ENCODE measurements at regions not wholly inside any gene's neighbourhood (a gene's known extent, or its start where the extent isn't known, plus 50 kb on each side); places are given as distances from the start of the nearest gene placed in this dataset.
"Not testable (repeated sequence)": the region's sequence is repeated elsewhere in the genome, so short reads cannot be mapped to it uniquely, and the experiment has no call there.

GRCh38 chr6:63471145-63471544 lies 101.1 kb upstream of the LOC128125822 start:
- DNase-seq; intact Hi-C loops (cut with DNase I): not testable (repeated sequence)

DNA sequence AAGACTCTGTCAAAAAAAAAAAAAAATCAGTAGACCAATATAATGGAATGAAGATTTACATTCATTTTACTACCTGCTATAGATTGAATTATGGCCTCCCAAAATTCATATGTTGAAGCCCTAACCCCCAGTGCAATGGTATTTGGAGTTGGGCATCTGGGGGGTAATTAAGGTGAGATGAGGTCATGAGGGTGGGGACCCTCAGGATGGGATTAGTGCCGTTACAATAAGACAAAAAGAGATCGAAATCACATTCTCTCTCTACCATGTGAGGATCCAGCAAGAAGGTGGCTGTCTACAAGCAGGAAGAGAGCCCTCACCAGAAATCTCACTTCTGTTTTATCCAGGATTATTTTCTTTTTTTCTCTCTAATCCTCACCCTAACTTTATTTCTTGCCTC lies 100.6 kb upstream of the LOC128125822 start:
- intact Hi-C loops (cut with DNase I) = no loop called here
- DNase-seq = no peak

- no peak for DNase-seq
These were observed 96.6 kb upstream of the LOC128125822 start for GRCh38 chr6:63475707-63476106.

DNA sequence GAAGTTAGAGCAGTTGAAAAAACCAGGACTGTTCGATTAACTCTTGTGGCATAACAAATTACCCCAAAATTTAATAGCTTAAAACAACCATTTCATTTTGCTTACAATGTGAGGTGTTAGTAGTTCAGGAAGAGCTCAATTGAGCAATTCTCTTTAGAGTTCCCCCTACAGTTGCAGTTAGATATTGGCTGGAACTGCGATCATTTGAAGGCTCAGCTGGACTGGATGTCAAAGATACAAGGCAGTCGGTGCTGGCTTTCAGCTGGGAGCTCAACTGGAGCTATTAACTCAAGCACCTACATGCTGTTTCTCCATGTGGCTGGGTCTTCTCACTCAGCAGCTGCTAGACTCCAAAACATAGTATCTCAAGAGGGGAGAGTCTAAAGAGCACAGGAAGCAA lies 96.0 kb upstream of the LOC128125822 start:
- DNase-seq = no peak
- intact Hi-C loops (cut with DNase I) = no loop called here

More at GRCh38 chr6:63475707-63476106, 96.6 kb upstream of the LOC128125822 start:
- intact Hi-C loops (cut with DNase I) = no loop called here

GRCh38 chr6:63477422-63478040 lies 94.7 kb upstream of the LOC128125822 start:
- DNase-seq = no peak
- intact Hi-C loops (cut with DNase I) = no loop called here

DNA sequence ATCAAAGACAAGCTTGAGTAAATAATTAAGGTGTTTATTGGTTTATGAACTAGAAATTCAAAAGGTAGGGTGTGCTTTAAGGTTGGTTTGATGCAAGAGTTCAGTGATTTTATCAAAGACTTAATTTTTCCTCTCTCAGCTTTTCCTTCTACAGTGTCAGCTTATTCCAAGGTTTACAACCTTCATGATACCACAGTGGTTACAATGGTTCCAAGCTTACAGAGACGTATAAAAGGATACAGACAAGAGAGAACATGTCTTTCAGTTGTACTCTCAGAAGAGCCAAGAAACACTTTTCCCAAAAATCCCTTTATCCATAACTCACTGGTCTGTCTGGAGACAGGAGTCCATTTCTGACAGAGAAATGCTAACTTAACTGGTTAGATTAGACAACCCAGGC lies 93.5 kb upstream of the LOC128125822 start:
- DNase-seq = no peak
- intact Hi-C loops (cut with DNase I) = no loop called here

GRCh38 chr6:63486196-63486595 lies 86.1 kb upstream of the LOC128125822 start:
- intact Hi-C loops (cut with DNase I) = no loop called here
- DNase-seq = no peak

GRCh38 chr6:63487103-63487813 lies 85.0 kb upstream of the LOC128125822 start:
- no peak for DNase-seq
- intact Hi-C loops (cut with DNase I) = no loop called here

- intact Hi-C loops (cut with DNase I) = no loop called here
- DNase-seq = no peak
These were observed 81.2 kb upstream of the LOC128125822 start for GRCh38 chr6:63491119-63491518.

GRCh38 chr6:63492476-63492875 lies 79.8 kb upstream of the LOC128125822 start:
- intact Hi-C loops (cut with DNase I) = no loop called here

DNA sequence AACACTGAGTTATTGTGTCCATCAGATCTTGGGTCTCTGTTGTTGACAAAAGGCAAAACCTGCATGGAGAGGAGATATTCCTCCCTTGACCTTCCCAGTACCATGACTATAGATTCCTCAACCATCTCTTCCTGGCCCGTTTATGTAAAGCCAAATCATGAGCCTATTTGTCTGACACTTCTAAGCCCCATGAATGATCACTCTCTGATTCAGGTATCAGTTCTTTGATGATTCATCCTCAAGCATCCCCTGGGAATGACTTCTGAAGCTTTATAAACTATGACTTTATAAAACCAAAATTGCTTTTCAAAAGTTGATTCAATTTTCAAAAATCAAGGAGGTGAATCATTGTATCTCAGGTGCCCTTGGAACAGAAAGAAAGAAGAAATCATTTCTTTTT lies 78.7 kb upstream of the LOC128125822 start:
- intact Hi-C loops (cut with DNase I) = no loop called here
- DNase-seq = no peak

More at GRCh38 chr6:63492476-63492875, 79.8 kb upstream of the LOC128125822 start:
- no peak for DNase-seq

DNA sequence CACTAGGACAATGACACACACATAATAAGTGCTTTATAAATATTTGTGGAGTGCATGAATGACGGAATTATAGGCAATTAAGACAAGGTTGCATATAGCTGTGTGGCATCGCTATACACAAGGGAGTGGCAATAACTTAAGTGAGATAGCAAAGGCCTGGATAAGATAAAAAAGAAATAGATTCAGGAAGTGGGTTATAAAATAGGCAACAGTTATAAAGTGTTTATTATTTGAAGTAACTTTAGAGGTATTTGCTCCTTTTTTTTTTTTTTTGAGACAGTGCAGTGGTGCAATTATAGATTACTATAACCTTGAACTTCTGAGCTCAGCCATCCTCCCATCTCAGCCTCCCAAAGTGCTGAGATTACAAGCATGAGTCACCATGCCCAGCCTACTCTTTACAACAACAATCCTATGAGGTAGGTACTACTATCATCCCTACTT lies 75.9 kb upstream of the LOC128125822 start:
- intact Hi-C loops (cut with DNase I) = no loop called here
- no peak for DNase-seq

- intact Hi-C loops (cut with DNase I) = no loop called here
- DNase-seq = no peak
These were observed 70.1 kb upstream of the LOC128125822 start for GRCh38 chr6:63502156-63502555.

DNA sequence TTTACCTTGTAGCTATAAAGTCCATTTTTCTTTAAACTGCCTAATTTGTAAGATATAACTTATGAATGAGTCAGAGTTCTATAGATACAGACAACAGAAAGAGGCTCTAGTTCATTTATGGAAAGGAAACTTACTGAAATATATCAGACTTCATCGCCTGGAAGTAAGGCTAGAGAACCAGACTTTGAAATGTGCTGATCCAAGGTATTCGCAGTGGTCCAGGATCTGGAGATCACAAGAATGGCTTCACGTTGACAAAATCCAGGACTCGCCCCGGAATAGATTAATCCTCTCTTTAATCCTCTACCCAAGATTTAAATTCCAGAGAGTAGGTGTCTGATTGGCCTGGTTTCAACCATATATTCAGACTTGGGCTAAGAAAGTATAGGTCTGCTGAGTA lies 69.1 kb upstream of the LOC128125822 start:
- DNase-seq = no peak
- intact Hi-C loops (cut with DNase I) = no loop called here

- intact Hi-C loops (cut with DNase I) = no loop called here
- DNase-seq = no peak
These were observed 67.4 kb upstream of the LOC128125822 start for GRCh38 chr6:63504777-63505384.

GRCh38 chr6:63507096-63507495 lies 65.2 kb upstream of the LOC128125822 start:
- no peak for DNase-seq
- intact Hi-C loops (cut with DNase I) = no loop called here

- DNase-seq = no peak
These were observed 62.5 kb upstream of the LOC128125822 start for GRCh38 chr6:63509652-63510352.

DNA sequence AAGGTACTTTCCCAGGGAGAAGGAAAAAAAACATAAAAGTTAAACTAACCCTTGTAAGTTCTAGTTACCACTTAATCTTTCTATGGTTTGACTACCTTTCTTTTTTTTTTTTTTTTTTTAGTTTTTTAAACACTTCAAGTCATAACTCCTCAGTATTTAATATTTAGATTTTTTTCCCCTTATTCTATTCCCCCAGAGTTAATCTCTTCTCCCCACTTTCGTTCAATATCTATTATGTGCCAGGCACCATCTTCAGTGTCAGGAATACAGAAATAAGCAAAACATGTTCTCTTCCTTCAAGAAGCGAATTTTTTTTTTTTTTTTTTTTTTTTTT lies 62.0 kb upstream of the LOC128125822 start:
- intact Hi-C loops (cut with DNase I) = no loop called here
- no peak for DNase-seq

More at GRCh38 chr6:63509652-63510352, 62.5 kb upstream of the LOC128125822 start:
- intact Hi-C loops (cut with DNase I) = no loop called here

DNA sequence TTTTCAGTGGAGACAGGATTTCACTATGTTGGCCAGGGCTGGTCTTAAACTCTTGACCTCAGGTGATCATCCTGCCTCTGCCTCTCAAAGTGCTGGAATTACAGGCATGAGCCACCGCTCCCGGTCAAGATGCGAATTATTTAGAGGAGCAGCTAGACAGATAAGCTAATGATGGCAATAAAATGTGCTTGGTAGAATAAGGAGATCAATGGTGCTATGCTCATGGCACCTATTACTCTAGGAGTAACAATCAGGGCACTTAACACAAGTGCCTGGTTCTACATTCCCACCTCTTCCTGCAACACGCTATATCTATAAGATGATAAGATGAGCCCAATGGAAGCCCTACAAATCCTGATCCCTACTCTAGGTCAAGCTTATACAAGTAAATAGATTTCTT lies 61.4 kb upstream of the LOC128125822 start:
- intact Hi-C loops (cut with DNase I) = no loop called here
- no peak for DNase-seq
